ENCODE measurements at regions not wholly inside any gene's neighbourhood (a gene's known extent, or its start where the extent isn't known, plus 50 kb on each side); places are given as distances from the start of the nearest gene placed in this dataset.

- no peak overlapping the region for H3K4me3 ChIP-seq (ENCODE audit: low read length)
- DNase-seq (ENCODE audit: low read depth, low spot score) = no peak
Measured at GRCh38 chr2:498493-499178, 178.6 kb downstream of the TMEM18 start.

GRCh38 chr2:497770-498492, 179.3 kb downstream of the TMEM18 start:
- no peak overlapping the region for H3K4me3 ChIP-seq (ENCODE audit: low read length)
- no peak for DNase-seq (ENCODE audit: low read depth, low spot score)

- no peak for DNase-seq (ENCODE audit: low read depth, low spot score)
- H3K4me3 ChIP-seq (ENCODE audit: low read length) = no peak overlapping the region
Measured at GRCh38 chr2:496729-497128, 180.5 kb downstream of the TMEM18 start.

GRCh38 chr2:495745-496275, 181.4 kb downstream of the TMEM18 start:
- H3K4me3 ChIP-seq (ENCODE audit: low read length) = no peak overlapping the region
- DNase-seq (ENCODE audit: low read depth, low spot score) = no peak

GRCh38 chr2:494853-495252, 182.4 kb downstream of the TMEM18 start:
- DNase-seq (ENCODE audit: low read depth, low spot score) = no peak
- H3K4me3 ChIP-seq (ENCODE audit: low read length) = no peak overlapping the region

GRCh38 chr2:493228-493627, 184.0 kb downstream of the TMEM18 start:
- no peak for DNase-seq (ENCODE audit: low read depth, low spot score)
- H3K4me3 ChIP-seq (ENCODE audit: low read length) = no peak overlapping the region

GRCh38 chr2:492178-492577, 185.0 kb downstream of the TMEM18 start:
- DNase-seq (ENCODE audit: low read depth, low spot score) = no peak

GRCh38 chr2:489838-490237, 187.4 kb downstream of the TMEM18 start:
- DNase-seq (ENCODE audit: low read depth, low spot score) = no peak
- H3K4me3 ChIP-seq (ENCODE audit: low read length) = no peak overlapping the region

More at GRCh38 chr2:492178-492577, 185.0 kb downstream of the TMEM18 start:
- H3K4me3 ChIP-seq (ENCODE audit: low read length) = no peak overlapping the region

- H3K4me3 ChIP-seq (ENCODE audit: low read length) = no peak overlapping the region
- no peak for DNase-seq (ENCODE audit: low read depth, low spot score)
Measured at GRCh38 chr2:489084-489483, 188.1 kb downstream of the TMEM18 start.

GRCh38 chr2:487186-488079, 189.8 kb downstream of the TMEM18 start:
- no peak overlapping the region for H3K4me3 ChIP-seq (ENCODE audit: low read length)
- no peak for DNase-seq (ENCODE audit: low read depth, low spot score)

GRCh38 chr2:486371-486770, 190.8 kb downstream of the TMEM18 start:
- no peak for DNase-seq (ENCODE audit: low read depth, low spot score)
- no peak overlapping the region for H3K4me3 ChIP-seq (ENCODE audit: low read length)

GRCh38 chr2:481388-481787, 193.5 kb upstream of the ALKAL2 start:
- no peak overlapping the region for H3K4me3 ChIP-seq (ENCODE audit: low read length)
- no peak for DNase-seq (ENCODE audit: low read depth, low spot score)

GRCh38 chr2:479490-480176, 191.7 kb upstream of the ALKAL2 start:
- no peak for DNase-seq (ENCODE audit: low read depth, low spot score)
- no peak overlapping the region for H3K4me3 ChIP-seq (ENCODE audit: low read length)

- H3K4me3 ChIP-seq (ENCODE audit: low read length) = no peak overlapping the region
- no peak for DNase-seq (ENCODE audit: low read depth, low spot score)
Measured at GRCh38 chr2:479031-479430, 191.1 kb upstream of the ALKAL2 start.

- DNase-seq (ENCODE audit: low read depth, low spot score) = no peak
- H3K4me3 ChIP-seq (ENCODE audit: low read length) = no peak overlapping the region
Measured at GRCh38 chr2:471560-471959, 183.7 kb upstream of the ALKAL2 start.

GRCh38 chr2:469514-469913, 181.6 kb upstream of the ALKAL2 start:
- no peak overlapping the region for H3K4me3 ChIP-seq (ENCODE audit: low read length)
- DNase-seq (ENCODE audit: low read depth, low spot score) = no peak

GRCh38 chr2:468648-469336, 180.9 kb upstream of the ALKAL2 start:
- H3K4me3 ChIP-seq (ENCODE audit: low read length) = no peak overlapping the region
- DNase-seq (ENCODE audit: low read depth, low spot score) = no peak

GRCh38 chr2:467892-468647, 180.2 kb upstream of the ALKAL2 start:
- no peak overlapping the region for H3K4me3 ChIP-seq (ENCODE audit: low read length)
- no peak for DNase-seq (ENCODE audit: low read depth, low spot score)
